ENCODE measurements at regions not wholly inside any gene's neighbourhood (a gene's known extent, or its start where the extent isn't known, plus 50 kb on each side); places are given as distances from the start of the nearest gene placed in this dataset.

GRCh38 chr10:91690412-91690811 is 57.5 kb upstream of the PPP1R3C start:
- H3K9ac ChIP-seq (ENCODE audit: insufficient read depth in 1 of 2, low read depth in 2 of 2, low read length in 2 of 2) = no peak overlapping the region
- no peak overlapping the region for H3K4me2 ChIP-seq (ENCODE audit: insufficient read depth, low read length)
- H4K20me1 ChIP-seq (replicated peaks; ENCODE audit: control insufficient read depth, insufficient read depth, low read length) = no peaks in the 10 kb centered on the region
- 21% methylated on average over 3 of the region's 3 CpGs for WGBS (ENCODE audit: insufficient coverage, low coverage, missing lambda C conversion rate)
- no peak for TF ChIP-seq ZHX1 (conservative IDR thresholded peaks at IDR 0.05; ENCODE audit: low read length)
- TF ChIP-seq FOXA3 (CRISPR knock-in tag; conservative IDR thresholded peaks at IDR 0.05 in 1 of 2, IDR thresholded peaks at IDR 0.05 in 1 of 2) = peak in 1 of 2 experiments; percentile 49; a peak in 1 of 4 replicates
- peak; percentile 32; the same call in 1 of the 2 replicates for TF ChIP-seq SPI1 (IDR thresholded peaks at IDR 0.05; ENCODE audit: borderline replicate concordance, low read depth, low read length)
- 0 out of 2 replicates have a peak, but pooled peaks have one; percentile 8 for TF ChIP-seq L3MBTL2 (IDR thresholded peaks at IDR 0.05)
- TF ChIP-seq GATAD2B (IDR thresholded peaks at IDR 0.05; ENCODE audit: borderline replicate concordance) = no peak
- TF ChIP-seq SFPQ (IDR thresholded peaks at IDR 0.05; ENCODE audit: low read depth, low read length) = no peak
- no peak for TF ChIP-seq FOXJ3 (CRISPR knock-in tag; IDR thresholded peaks at IDR 0.05)
- H3K27ac ChIP-seq (ENCODE audit: extremely low read depth, low read depth, low read length) = no peak overlapping the region
- FAIRE-seq = no peak
- no peak overlapping the region for H3K4me3 ChIP-seq
- no peaks in the 10 kb centered on the region for H3K9me3 ChIP-seq (replicated peaks; ENCODE audit: control insufficient read depth, insufficient read depth, low read depth, low read length)
- BruUV-seq (replicated peaks) = no TSS peak
- no peaks in the 10 kb centered on the region for H3K79me2 ChIP-seq (ENCODE audit: control insufficient read depth, insufficient read depth, low read length)
- in situ Hi-C loops (cut with MboI) = loop anchor here (5.0 kb wide), 2 partner anchors 53 to 138 kb away; no protein-coding TSS in a partner anchor
- peak; percentile 47; the same call in 2 of the 3 replicates for ATAC-seq
- no peaks in the 10 kb centered on the region for H3K27me3 ChIP-seq (ENCODE audit: control insufficient read depth in 2 of 2, insufficient read depth in 2 of 2, low read length in 2 of 2)
- no peaks in the 10 kb centered on the region for H3K9me1 ChIP-seq (ENCODE audit: control insufficient read depth, insufficient read depth, low read length)
- CTCF ChIA-PET (ENCODE audit: low intra/inter-chr PET ratio) = no interaction called here
- H3K36me3 ChIP-seq (ENCODE audit: control insufficient read depth, insufficient read depth, low read length) = no peaks in the 10 kb centered on the region
- peaks cover 0 to 6% of the 10 kb centered on the region in 2 experiments; a peak in 2 of 5 replicates for H3K4me1 ChIP-seq (replicated peaks in 1 of 2; ENCODE audit: control insufficient read depth in 2 of 2, insufficient read depth in 2 of 2, low read length in 2 of 2)
- intact Hi-C loops (cut with micrococcal nuclease) = loop anchor here (5.0 kb wide), 2 partner anchors 193 to 303 kb away; no protein-coding TSS in a partner anchor
- no peak for DNase-seq (ENCODE audit: extremely low read depth in 1 of 4, low spot score in 3 of 4)
- POLR2A ChIA-PET = no interaction called here
- H2AFZ ChIP-seq (ENCODE audit: low read depth, low read length) = peak overlapping the region; percentile 20; the same call in 1 of the 2 replicates
